Hepatocyte (in vitro differentiated cells): ENCODE measurements at regions not wholly inside any gene's neighbourhood (a gene's known extent, or its start where the extent isn't known, plus 50 kb on each side); places are given as distances from the start of the nearest gene placed in this dataset.

Source experiments
- EZH2 ChIP-seq: fragments of 200-600 bp; sonication (generic); IDR thresholded peaks from 2 replicates; pipeline ENCODE4 v1.6.1; 2016; ENCODE audit warnings: antibody characterized with exemption, mild to moderate bottlenecking, borderline replicate concordance
- TF ChIP-seq, protein P1 (sequence below): fragments of 200-600 bp; sonication (generic); IDR thresholded peaks from 2 replicates; pipeline ENCODE4 v1.5.1; 2016; ENCODE audit warnings: antibody characterized with exemption, mild to moderate bottlenecking; ENCODE audit not compliant: poor library complexity

DNA sequence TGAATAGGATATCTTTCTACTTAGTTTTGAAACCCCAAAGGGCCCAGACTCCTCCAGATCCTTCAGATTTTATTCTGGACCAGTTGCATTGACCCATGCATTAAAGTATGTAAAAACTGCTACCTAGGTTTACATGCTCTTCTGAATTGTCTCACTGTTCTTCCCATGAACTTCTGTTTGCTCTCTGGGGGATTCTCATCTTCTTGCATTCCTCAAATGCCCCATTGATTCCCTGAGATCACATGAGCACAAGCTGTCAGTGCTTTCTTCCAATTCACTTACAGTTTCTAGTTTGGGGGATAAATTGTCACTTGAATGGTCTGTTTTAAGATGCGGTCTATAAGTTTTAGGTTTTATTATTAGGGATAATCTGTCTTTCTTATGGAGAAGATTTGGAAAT is 188.9 kb upstream of the KIF2B start:
- TF ChIP-seq EZH2 = no peak
- TF ChIP-seq, protein P1, sequence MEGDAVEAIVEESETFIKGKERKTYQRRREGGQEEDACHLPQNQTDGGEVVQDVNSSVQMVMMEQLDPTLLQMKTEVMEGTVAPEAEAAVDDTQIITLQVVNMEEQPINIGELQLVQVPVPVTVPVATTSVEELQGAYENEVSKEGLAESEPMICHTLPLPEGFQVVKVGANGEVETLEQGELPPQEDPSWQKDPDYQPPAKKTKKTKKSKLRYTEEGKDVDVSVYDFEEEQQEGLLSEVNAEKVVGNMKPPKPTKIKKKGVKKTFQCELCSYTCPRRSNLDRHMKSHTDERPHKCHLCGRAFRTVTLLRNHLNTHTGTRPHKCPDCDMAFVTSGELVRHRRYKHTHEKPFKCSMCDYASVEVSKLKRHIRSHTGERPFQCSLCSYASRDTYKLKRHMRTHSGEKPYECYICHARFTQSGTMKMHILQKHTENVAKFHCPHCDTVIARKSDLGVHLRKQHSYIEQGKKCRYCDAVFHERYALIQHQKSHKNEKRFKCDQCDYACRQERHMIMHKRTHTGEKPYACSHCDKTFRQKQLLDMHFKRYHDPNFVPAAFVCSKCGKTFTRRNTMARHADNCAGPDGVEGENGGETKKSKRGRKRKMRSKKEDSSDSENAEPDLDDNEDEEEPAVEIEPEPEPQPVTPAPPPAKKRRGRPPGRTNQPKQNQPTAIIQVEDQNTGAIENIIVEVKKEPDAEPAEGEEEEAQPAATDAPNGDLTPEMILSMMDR = no peak
